ENCODE measurements at regions not wholly inside any gene's neighbourhood (a gene's known extent, or its start where the extent isn't known, plus 50 kb on each side); places are given as distances from the start of the nearest gene placed in this dataset.

DNA sequence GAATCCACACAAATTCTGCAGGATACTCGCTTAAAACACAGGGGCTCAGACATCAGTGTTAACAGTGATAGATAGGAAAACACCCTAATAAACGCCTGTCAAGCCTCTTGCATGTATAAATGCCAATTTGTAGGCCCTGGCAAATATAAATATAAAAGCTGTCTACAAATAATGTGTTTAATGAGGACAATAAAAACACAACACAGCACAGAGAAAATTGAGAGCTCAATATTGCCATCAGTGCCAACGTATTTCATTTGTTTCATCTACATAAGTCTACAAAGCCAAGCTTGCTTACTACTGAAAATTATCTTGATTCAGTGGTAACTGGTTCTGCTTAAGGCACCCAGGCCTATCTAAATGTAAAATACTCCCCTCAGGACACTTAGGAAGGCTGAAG, 1387.0 kb upstream of the TENM4 start:
- TF ChIP-seq SUZ12 (IDR thresholded peaks at IDR 0.05; ENCODE audit: extremely low read depth, insufficient read depth, insufficient read length) (no peak), ZNF274 (IDR thresholded peaks at IDR 0.05; ENCODE audit: low read depth, low read length) (no peak), YY1 (IDR thresholded peaks at IDR 0.05; ENCODE audit: insufficient read depth, insufficient read length) (no peak)
- no peak overlapping the region for H3K4me3 ChIP-seq (ENCODE audit: insufficient read length, low read depth)
- H3K36me3 ChIP-seq (ENCODE audit: insufficient read depth, insufficient read length, low read length) = no peaks in the 10 kb centered on the region

DNA sequence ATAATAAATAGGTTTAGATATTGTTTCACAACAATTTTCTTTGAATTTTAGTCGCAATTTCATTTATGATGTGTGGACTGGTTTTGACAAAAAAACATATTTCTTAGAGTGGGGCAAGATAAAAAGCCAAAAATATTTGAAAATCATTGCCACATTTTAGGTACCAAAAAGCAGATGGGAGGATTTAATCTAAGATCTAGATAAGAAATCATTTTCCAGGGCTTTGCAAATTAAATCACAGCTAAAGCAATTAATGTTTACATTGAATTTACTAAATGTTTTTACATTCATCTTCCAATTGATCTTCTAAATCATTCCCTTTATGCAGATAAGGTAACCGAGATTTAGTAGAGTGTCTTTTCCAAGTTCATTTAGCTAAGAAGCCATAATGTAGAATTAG, 1386.0 kb upstream of the TENM4 start:
- no peaks in the 10 kb centered on the region for H3K9me3 ChIP-seq (ENCODE audit: insufficient read depth, low read length)
- no peak for DNase-seq (ENCODE audit: low read depth, low spot score)
- TF ChIP-seq ZNF274 (IDR thresholded peaks at IDR 0.05; ENCODE audit: low read depth, low read length) (no peak), YY1 (IDR thresholded peaks at IDR 0.05; ENCODE audit: insufficient read depth, insufficient read length) (no peak), SUZ12 (IDR thresholded peaks at IDR 0.05; ENCODE audit: extremely low read depth, insufficient read depth, insufficient read length) (no peak)
- no peak overlapping the region for H3K4me3 ChIP-seq (ENCODE audit: insufficient read length, low read depth)
- H3K27me3 ChIP-seq (ENCODE audit: insufficient read depth, insufficient read length) = no peaks in the 10 kb centered on the region
- H3K9ac ChIP-seq (ENCODE audit: insufficient read length, low read depth) = no peak overlapping the region
- H3K36me3 ChIP-seq (ENCODE audit: insufficient read depth, insufficient read length, low read length) = no peaks in the 10 kb centered on the region
- no peaks in the 10 kb centered on the region for H3K4me1 ChIP-seq (ENCODE audit: insufficient read depth, insufficient read length)

More for the DNA sequence above, 1387.0 kb upstream of the TENM4 start:
- Histone ChIP-seq H3K9me3 (ENCODE audit: insufficient read depth, low read length) (no peaks in the 10 kb centered on the region), H3K27me3 (ENCODE audit: insufficient read depth, insufficient read length) (no peaks in the 10 kb centered on the region), H3K4me1 (ENCODE audit: insufficient read depth, insufficient read length) (no peaks in the 10 kb centered on the region), H3K9ac (ENCODE audit: insufficient read length, low read depth) (no peak overlapping the region)
- DNase-seq (ENCODE audit: low read depth, low spot score) = no peak

DNA sequence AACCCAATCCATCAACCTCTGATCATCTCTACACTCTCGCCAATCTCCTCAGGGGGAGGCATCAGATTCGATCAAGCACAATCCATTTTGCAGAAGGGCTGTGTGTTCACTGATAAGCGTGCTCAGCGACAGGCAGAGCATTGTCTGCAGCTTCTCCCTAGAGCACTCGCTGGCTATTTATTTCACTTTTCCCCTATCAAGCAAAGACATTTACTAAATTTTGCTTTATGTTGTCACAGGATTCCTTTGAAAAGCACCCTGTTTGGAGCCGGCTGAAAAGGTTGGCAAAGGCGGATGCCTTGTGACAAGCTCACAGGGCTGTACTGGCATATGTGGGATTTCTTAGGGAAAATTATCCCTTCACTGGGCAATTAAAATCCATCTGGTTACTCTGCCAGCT, 1381.5 kb upstream of the TENM4 start:
- no peak overlapping the region for H3K4me3 ChIP-seq (ENCODE audit: insufficient read length, low read depth)
- no peaks in the 10 kb centered on the region for H3K9me3 ChIP-seq (ENCODE audit: insufficient read depth, low read length)
- no peak overlapping the region for H3K9ac ChIP-seq (ENCODE audit: insufficient read length, low read depth)
- TF ChIP-seq SUZ12 (IDR thresholded peaks at IDR 0.05; ENCODE audit: extremely low read depth, insufficient read depth, insufficient read length) (no peak), ZNF274 (IDR thresholded peaks at IDR 0.05; ENCODE audit: low read depth, low read length) (no peak), YY1 (IDR thresholded peaks at IDR 0.05; ENCODE audit: insufficient read depth, insufficient read length) (no peak)
- H3K27me3 ChIP-seq (ENCODE audit: insufficient read depth, insufficient read length) = no peaks in the 10 kb centered on the region
- H3K36me3 ChIP-seq (ENCODE audit: insufficient read depth, insufficient read length, low read length) = no peaks in the 10 kb centered on the region
- DNase-seq (ENCODE audit: low read depth, low spot score) = no peak
- no peaks in the 10 kb centered on the region for H3K4me1 ChIP-seq (ENCODE audit: insufficient read depth, insufficient read length)

DNA sequence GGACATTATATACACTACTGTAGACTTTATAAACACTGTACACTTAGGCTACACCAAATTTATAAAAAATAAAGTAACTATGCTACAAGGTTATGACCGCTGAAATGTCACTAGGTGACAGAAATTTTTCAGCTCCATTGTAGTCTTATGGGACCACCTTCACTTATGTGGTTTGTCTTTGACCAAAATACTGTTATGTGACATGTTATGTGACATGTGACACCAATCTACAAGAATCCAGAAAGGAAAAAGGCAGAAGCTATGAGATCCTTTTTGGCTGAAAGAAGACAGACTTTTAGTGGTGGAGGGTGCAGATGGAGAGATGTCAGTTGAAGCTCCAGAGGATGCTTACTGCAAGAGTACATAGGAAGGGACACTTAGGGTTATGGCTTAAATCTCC, 1378.4 kb upstream of the TENM4 start:
- Histone ChIP-seq H3K9ac (ENCODE audit: insufficient read length, low read depth) (no peak overlapping the region), H3K4me3 (ENCODE audit: insufficient read length, low read depth) (no peak overlapping the region), H3K9me3 (ENCODE audit: insufficient read depth, low read length) (no peaks in the 10 kb centered on the region), H3K27me3 (ENCODE audit: insufficient read depth, insufficient read length) (no peaks in the 10 kb centered on the region), H3K4me1 (ENCODE audit: insufficient read depth, insufficient read length) (no peaks in the 10 kb centered on the region), H3K36me3 (ENCODE audit: insufficient read depth, insufficient read length, low read length) (no peaks in the 10 kb centered on the region)
- no peak for DNase-seq (ENCODE audit: low read depth, low spot score)
- TF ChIP-seq YY1 (IDR thresholded peaks at IDR 0.05; ENCODE audit: insufficient read depth, insufficient read length) (no peak), SUZ12 (IDR thresholded peaks at IDR 0.05; ENCODE audit: extremely low read depth, insufficient read depth, insufficient read length) (no peak), ZNF274 (IDR thresholded peaks at IDR 0.05; ENCODE audit: low read depth, low read length) (no peak)

DNA sequence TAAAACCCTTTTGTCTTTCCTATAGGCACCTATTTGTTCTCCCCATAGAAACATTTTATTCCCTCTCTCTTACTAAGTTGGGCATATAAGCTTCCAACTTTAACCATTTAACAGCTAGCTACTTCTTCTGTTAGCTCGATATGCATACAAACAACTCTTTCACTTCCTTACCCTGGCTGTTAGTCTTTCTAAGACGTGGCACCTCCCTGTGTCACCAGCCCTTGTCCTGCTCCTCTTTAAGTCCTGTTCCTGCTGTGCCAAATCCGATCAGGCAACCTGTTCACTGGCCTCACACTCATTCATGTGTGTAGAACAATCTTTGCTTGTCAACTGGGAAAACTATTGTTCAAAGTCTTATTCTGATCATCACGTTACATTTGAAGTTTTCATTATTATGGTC, 1376.1 kb upstream of the TENM4 start:
- H3K9me3 ChIP-seq (ENCODE audit: insufficient read depth, low read length) = no peaks in the 10 kb centered on the region
- H3K36me3 ChIP-seq (ENCODE audit: insufficient read depth, insufficient read length, low read length) = no peaks in the 10 kb centered on the region
- TF ChIP-seq SUZ12 (IDR thresholded peaks at IDR 0.05; ENCODE audit: extremely low read depth, insufficient read depth, insufficient read length) (no peak), ZNF274 (IDR thresholded peaks at IDR 0.05; ENCODE audit: low read depth, low read length) (no peak), YY1 (IDR thresholded peaks at IDR 0.05; ENCODE audit: insufficient read depth, insufficient read length) (no peak)
- H3K4me3 ChIP-seq (ENCODE audit: insufficient read length, low read depth) = no peak overlapping the region
- H3K4me1 ChIP-seq (ENCODE audit: insufficient read depth, insufficient read length) = no peaks in the 10 kb centered on the region
- DNase-seq (ENCODE audit: low read depth, low spot score) = no peak
- H3K27me3 ChIP-seq (ENCODE audit: insufficient read depth, insufficient read length) = no peaks in the 10 kb centered on the region
- H3K9ac ChIP-seq (ENCODE audit: insufficient read length, low read depth) = no peak overlapping the region

DNA sequence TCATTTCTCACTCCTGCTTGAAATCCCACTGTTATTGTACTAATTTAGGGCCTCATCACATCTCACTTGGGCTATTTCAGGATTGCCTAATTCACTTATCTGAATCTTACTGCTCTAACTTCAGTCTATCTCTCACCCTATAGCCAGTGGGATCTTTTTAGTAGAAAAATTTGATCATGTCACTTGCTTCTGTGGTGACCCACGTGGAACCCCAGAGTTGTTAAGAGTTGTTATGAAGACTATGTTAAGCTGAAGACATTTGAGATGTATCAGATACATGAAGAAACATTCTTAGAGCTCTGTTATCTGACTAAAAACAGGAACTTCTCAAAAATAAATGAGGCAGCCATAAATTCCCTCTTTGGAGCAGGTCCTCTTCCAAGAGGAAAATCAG, 1375.6 kb upstream of the TENM4 start:
- no peaks in the 10 kb centered on the region for H3K27me3 ChIP-seq (ENCODE audit: insufficient read depth, insufficient read length)
- H3K4me1 ChIP-seq (ENCODE audit: insufficient read depth, insufficient read length) = no peaks in the 10 kb centered on the region
- no peak for TF ChIP-seq ZNF274 (IDR thresholded peaks at IDR 0.05; ENCODE audit: low read depth, low read length)
- no peak for TF ChIP-seq SUZ12 (IDR thresholded peaks at IDR 0.05; ENCODE audit: extremely low read depth, insufficient read depth, insufficient read length)
- no peak for TF ChIP-seq YY1 (IDR thresholded peaks at IDR 0.05; ENCODE audit: insufficient read depth, insufficient read length)
- no peaks in the 10 kb centered on the region for H3K36me3 ChIP-seq (ENCODE audit: insufficient read depth, insufficient read length, low read length)
- DNase-seq (ENCODE audit: low read depth, low spot score) = no peak
- no peak overlapping the region for H3K4me3 ChIP-seq (ENCODE audit: insufficient read length, low read depth)
- H3K9me3 ChIP-seq (ENCODE audit: insufficient read depth, low read length) = no peaks in the 10 kb centered on the region
- H3K9ac ChIP-seq (ENCODE audit: insufficient read length, low read depth) = no peak overlapping the region

DNA sequence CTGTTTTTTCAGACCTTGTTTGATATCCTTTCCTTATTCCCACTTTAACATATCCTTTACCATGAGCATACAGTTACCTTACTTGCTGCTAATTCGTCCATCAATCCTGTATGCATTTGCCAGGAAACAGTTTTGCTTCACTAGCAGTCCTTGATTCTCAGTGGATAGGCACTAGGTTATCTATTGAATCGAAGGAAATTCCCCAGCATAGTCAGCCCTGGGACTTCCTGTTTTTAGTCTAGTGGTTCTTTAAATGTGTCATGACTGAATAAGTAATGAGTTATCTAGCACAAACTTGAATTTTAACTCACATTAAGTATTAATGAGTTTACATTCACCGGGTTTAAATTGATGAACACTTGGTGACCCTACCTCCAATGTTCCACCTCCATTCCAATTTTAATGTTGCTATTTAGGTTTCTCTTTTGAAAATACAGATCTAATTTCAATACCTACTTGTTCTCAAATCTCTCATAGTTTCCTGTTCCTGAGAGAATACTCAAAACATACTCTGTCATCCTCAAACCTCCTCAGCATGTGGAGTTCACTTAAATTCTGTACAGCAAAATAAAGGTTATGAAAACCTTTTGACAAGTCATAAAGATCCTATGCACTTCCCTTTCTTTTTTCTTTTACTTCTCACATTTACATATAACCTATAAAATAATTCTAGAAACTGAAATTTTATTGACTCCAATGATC, 1375.1 kb upstream of the TENM4 start:
- no peaks in the 10 kb centered on the region for H3K27me3 ChIP-seq (ENCODE audit: insufficient read depth, insufficient read length)
- no peaks in the 10 kb centered on the region for H3K9me3 ChIP-seq (ENCODE audit: insufficient read depth, low read length)
- no peaks in the 10 kb centered on the region for H3K4me1 ChIP-seq (ENCODE audit: insufficient read depth, insufficient read length)
- no peak for TF ChIP-seq ZNF274 (IDR thresholded peaks at IDR 0.05; ENCODE audit: low read depth, low read length)
- no peak for TF ChIP-seq YY1 (IDR thresholded peaks at IDR 0.05; ENCODE audit: insufficient read depth, insufficient read length)
- no peak for TF ChIP-seq SUZ12 (IDR thresholded peaks at IDR 0.05; ENCODE audit: extremely low read depth, insufficient read depth, insufficient read length)
- H3K4me3 ChIP-seq (ENCODE audit: insufficient read length, low read depth) = no peak overlapping the region
- no peaks in the 10 kb centered on the region for H3K36me3 ChIP-seq (ENCODE audit: insufficient read depth, insufficient read length, low read length)
- DNase-seq (ENCODE audit: low read depth, low spot score) = no peak
- H3K9ac ChIP-seq (ENCODE audit: insufficient read length, low read depth) = no peak overlapping the region
